ENCODE measurements at regions not wholly inside any gene's neighbourhood (a gene's known extent, or its start where the extent isn't known, plus 50 kb on each side); places are given as distances from the start of the nearest gene placed in this dataset.

- H3K27ac ChIP-seq (ENCODE audit: low read depth, low read length): no peak overlapping the region
- no peaks in the 10 kb centered on the region for H3K9me3 ChIP-seq (ENCODE audit: control insufficient read depth in 1 of 2, insufficient read depth in 1 of 2, low read depth in 1 of 2, low read length in 2 of 2)
- H3K4me3 ChIP-seq (replicated peaks in 1 of 2; ENCODE audit: low read depth in 1 of 2, low read length in 2 of 2): no peak overlapping the region
- H3K9ac ChIP-seq (ENCODE audit: low read length): no peak overlapping the region
- TF ChIP-seq EZH2phosphoT487 (IDR thresholded peaks at IDR 0.05; ENCODE audit: borderline replicate concordance) (no peak), CTCF (IDR thresholded peaks at IDR 0.05 in 2 of 3, conservative IDR thresholded peaks at IDR 0.05 in 1 of 3; ENCODE audit: borderline replicate concordance in 1 of 3, insufficient read depth in 1 of 3, low read depth in 2 of 3, low read length in 2 of 3) (no peak), POLR2AphosphoS5 (IDR thresholded peaks at IDR 0.05; ENCODE audit: low read depth, low read length) (no peak), MAX (IDR thresholded peaks at IDR 0.05) (no peak), POLR2A (IDR thresholded peaks at IDR 0.05; ENCODE audit: borderline replicate concordance, extremely low read depth, insufficient read depth, insufficient read length) (no peak), FOSL1 (IDR thresholded peaks at IDR 0.05; ENCODE audit: low read depth) (no peak), REST (IDR thresholded peaks at IDR 0.05; ENCODE audit: low read depth) (no peak), ELF1 (IDR thresholded peaks at IDR 0.05; ENCODE audit: borderline replicate concordance, low read depth) (no peak), SIN3A (IDR thresholded peaks at IDR 0.05; ENCODE audit: low read depth) (no peak)
- H4K20me1 ChIP-seq (ENCODE audit: insufficient read depth): no peaks in the 10 kb centered on the region
- ChIA-PET RAD21 (ENCODE audit: low non-redundant PET in 1 of 2, low total read pairs in 2 of 2, uncharacterized antibody in 2 of 2, unreplicated experiment in 2 of 2) (no interaction called here), CTCF (no interaction called here), POLR2A (interaction anchor here (0.6 kb wide), 1 partner anchor 1018 kb away, joined by 5 read pairs; no protein-coding TSS in a partner anchor)
- H3K4me2 ChIP-seq (ENCODE audit: low read length): no peak overlapping the region
- no peaks in the 10 kb centered on the region for H3K4me1 ChIP-seq (ENCODE audit: control insufficient read depth in 1 of 2, insufficient read depth in 2 of 2, low read length in 2 of 2)
- DNase-seq (ENCODE audit: low read depth, low spot score) (no peak), ATAC-seq (no peak)
- H3K36me3 ChIP-seq (ENCODE audit: control insufficient read depth in 1 of 2, insufficient read depth in 2 of 2, low read length in 2 of 2): no peaks in the 10 kb centered on the region
- H3K27me3 ChIP-seq (ENCODE audit: insufficient read depth, low read length): no peaks in the 10 kb centered on the region
- no peaks in the 10 kb centered on the region for H3K79me2 ChIP-seq (ENCODE audit: insufficient read depth, low read length)
- no peak overlapping the region for H2AFZ ChIP-seq (ENCODE audit: low read depth, low read length, poor library complexity, severe bottlenecking)
- no peaks in the 10 kb centered on the region for H3K9me2 ChIP-seq (ENCODE audit: insufficient read depth)
- BruUV-seq (replicated peaks): no TSS peak
- intact Hi-C loops (cut with micrococcal nuclease): no loop called here
Measured at GRCh38 chr6:14674867-14675648, 557.5 kb downstream of the CD83 start.

All from HCT116 (cell line).